NB4 (cell line): ENCODE measurements at regions not wholly inside any gene's neighbourhood (a gene's known extent, or its start where the extent isn't known, plus 50 kb on each side); places are given as distances from the start of the nearest gene placed in this dataset.

Experiments
- MYC ChIP-seq: IDR thresholded peaks from 2 replicates; pipeline ENCODE4 v1.6.1; 2011; ENCODE audit warnings: low read depth, low read length
- POLR2A ChIP-seq: IDR thresholded peaks from 2 replicates; pipeline ENCODE4 v1.6.1; 2011; ENCODE audit warnings: mild to moderate bottlenecking; ENCODE audit not compliant: insufficient read length; ENCODE audit errors: extremely low read depth

GRCh38 chr5:154648706-154649105 lies 106.5 kb upstream of the LARP1 start:
- TF ChIP-seq MYC (no peak), POLR2A (no peak)
